ENCODE measurements at regions not wholly inside any gene's neighbourhood (a gene's known extent, or its start where the extent isn't known, plus 50 kb on each side); places are given as distances from the start of the nearest gene placed in this dataset.

- H3K4me3 Mint-ChIP-seq (ENCODE audit: unreplicated experiment) = no peak overlapping the region
- ChIA-PET CTCF (no interaction called here), POLR2A (no interaction called here)
- H3K27ac Mint-ChIP-seq (ENCODE audit: unreplicated experiment) = no peak overlapping the region
- intact Hi-C loops (cut with micrococcal nuclease; ENCODE audit: unreplicated experiment) = no loop called here
- no peak overlapping the region for H3K4me3 ChIP-seq (ENCODE audit: low read depth, low read length)
- peaks cover 2% of the 10 kb centered on the region for H3K27me3 ChIP-seq (replicated peaks; ENCODE audit: control insufficient read depth, insufficient read depth, low read length)
- peaks cover 26% of the 10 kb centered on the region for H3K9me3 Mint-ChIP-seq (ENCODE audit: unreplicated experiment)
- H3K27me3 Mint-ChIP-seq (ENCODE audit: insufficient read depth, unreplicated experiment) = peaks cover 25% of the 10 kb centered on the region
- no peaks in the 10 kb centered on the region for H3K4me1 Mint-ChIP-seq (ENCODE audit: low read depth, unreplicated experiment)
- no peak for DNase-seq
- BruUV-seq (replicated peaks) = no TSS peak
- TF ChIP-seq, protein P1, sequence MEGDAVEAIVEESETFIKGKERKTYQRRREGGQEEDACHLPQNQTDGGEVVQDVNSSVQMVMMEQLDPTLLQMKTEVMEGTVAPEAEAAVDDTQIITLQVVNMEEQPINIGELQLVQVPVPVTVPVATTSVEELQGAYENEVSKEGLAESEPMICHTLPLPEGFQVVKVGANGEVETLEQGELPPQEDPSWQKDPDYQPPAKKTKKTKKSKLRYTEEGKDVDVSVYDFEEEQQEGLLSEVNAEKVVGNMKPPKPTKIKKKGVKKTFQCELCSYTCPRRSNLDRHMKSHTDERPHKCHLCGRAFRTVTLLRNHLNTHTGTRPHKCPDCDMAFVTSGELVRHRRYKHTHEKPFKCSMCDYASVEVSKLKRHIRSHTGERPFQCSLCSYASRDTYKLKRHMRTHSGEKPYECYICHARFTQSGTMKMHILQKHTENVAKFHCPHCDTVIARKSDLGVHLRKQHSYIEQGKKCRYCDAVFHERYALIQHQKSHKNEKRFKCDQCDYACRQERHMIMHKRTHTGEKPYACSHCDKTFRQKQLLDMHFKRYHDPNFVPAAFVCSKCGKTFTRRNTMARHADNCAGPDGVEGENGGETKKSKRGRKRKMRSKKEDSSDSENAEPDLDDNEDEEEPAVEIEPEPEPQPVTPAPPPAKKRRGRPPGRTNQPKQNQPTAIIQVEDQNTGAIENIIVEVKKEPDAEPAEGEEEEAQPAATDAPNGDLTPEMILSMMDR (IDR thresholded peaks at IDR 0.05; ENCODE audit: insufficient read depth in 1 of 2, low read depth in 1 of 2, low read length in 1 of 2, severe bottlenecking in 1 of 2, unreplicated experiment in 1 of 2) = no peak
- no peaks in the 10 kb centered on the region for H3K36me3 ChIP-seq (ENCODE audit: control insufficient read depth, insufficient read depth, low read length)
- H3K36me3 Mint-ChIP-seq (ENCODE audit: insufficient read depth, unreplicated experiment) = no peaks in the 10 kb centered on the region
- no peaks in the 10 kb centered on the region for H3K4me1 ChIP-seq
- peaks cover 2% of the 10 kb centered on the region; the same call in 1 of the 2 replicates for H3K9me3 ChIP-seq
Observed at GRCh38 chr6:209432-210103, 82.7 kb upstream of the DUSP22 start.

DNA sequence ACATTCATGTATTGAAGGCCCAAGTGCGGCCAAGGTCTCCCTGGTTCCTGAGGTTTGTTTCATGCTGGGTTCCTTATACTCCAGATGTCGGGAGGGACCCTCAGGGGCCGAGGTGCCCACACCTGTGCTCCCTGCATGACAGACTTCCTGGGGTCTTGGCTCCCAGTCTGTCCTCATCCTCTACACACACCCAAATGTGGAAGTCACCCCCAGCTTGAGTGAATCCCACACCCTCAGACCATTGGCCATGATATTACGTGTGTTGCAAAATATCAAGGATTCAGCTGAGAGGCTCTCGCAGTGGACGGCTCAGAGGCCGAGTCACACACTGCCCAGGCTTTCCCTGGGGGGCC lies 82.2 kb upstream of the DUSP22 start:
- no peak for DNase-seq
- ChIA-PET CTCF (no interaction called here), POLR2A (no interaction called here)
- peaks cover 31% of the 10 kb centered on the region for H3K9me3 Mint-ChIP-seq (ENCODE audit: unreplicated experiment)
- intact Hi-C loops (cut with micrococcal nuclease; ENCODE audit: unreplicated experiment) = no loop called here
- no peaks in the 10 kb centered on the region for H3K36me3 ChIP-seq (ENCODE audit: control insufficient read depth, insufficient read depth, low read length)
- BruUV-seq (replicated peaks) = no TSS peak
- peaks cover 25% of the 10 kb centered on the region for H3K27me3 Mint-ChIP-seq (ENCODE audit: insufficient read depth, unreplicated experiment)
- peaks cover 2% of the 10 kb centered on the region for H3K27me3 ChIP-seq (replicated peaks; ENCODE audit: control insufficient read depth, insufficient read depth, low read length)
- H3K4me3 ChIP-seq (ENCODE audit: low read depth, low read length) = no peak overlapping the region
- H3K36me3 Mint-ChIP-seq (ENCODE audit: insufficient read depth, unreplicated experiment) = no peaks in the 10 kb centered on the region
- no peaks in the 10 kb centered on the region for H3K4me1 ChIP-seq
- TF ChIP-seq, protein P1 (IDR thresholded peaks at IDR 0.05; ENCODE audit: insufficient read depth in 1 of 2, low read depth in 1 of 2, low read length in 1 of 2, severe bottlenecking in 1 of 2, unreplicated experiment in 1 of 2) = no peak
- H3K4me3 Mint-ChIP-seq (ENCODE audit: unreplicated experiment) = no peak overlapping the region
- H3K9me3 ChIP-seq = peaks cover 2% of the 10 kb centered on the region; the same call in 1 of the 2 replicates
- no peak overlapping the region for H3K27ac Mint-ChIP-seq (ENCODE audit: unreplicated experiment)
- no peaks in the 10 kb centered on the region for H3K4me1 Mint-ChIP-seq (ENCODE audit: low read depth, unreplicated experiment)

- ChIA-PET POLR2A (no interaction called here), CTCF (no interaction called here)
- no peak overlapping the region for H3K4me3 Mint-ChIP-seq (ENCODE audit: unreplicated experiment)
- H3K4me1 Mint-ChIP-seq (ENCODE audit: low read depth, unreplicated experiment) = no peaks in the 10 kb centered on the region
- Histone ChIP-seq H3K9me3 (peaks cover 2% of the 10 kb centered on the region; the same call in 1 of the 2 replicates), H3K36me3 (ENCODE audit: control insufficient read depth, insufficient read depth, low read length) (no peaks in the 10 kb centered on the region), H3K4me3 (ENCODE audit: low read depth, low read length) (no peak overlapping the region), H3K4me1 (no peaks in the 10 kb centered on the region), H3K27me3 (replicated peaks; ENCODE audit: control insufficient read depth, insufficient read depth, low read length) (peaks cover 2% of the 10 kb centered on the region)
- no peaks in the 10 kb centered on the region for H3K36me3 Mint-ChIP-seq (ENCODE audit: insufficient read depth, unreplicated experiment)
- no peak for DNase-seq
- intact Hi-C loops (cut with micrococcal nuclease; ENCODE audit: unreplicated experiment) = no loop called here
- H3K27ac Mint-ChIP-seq (ENCODE audit: unreplicated experiment) = no peak overlapping the region
- TF ChIP-seq, protein P1 (IDR thresholded peaks at IDR 0.05; ENCODE audit: insufficient read depth in 1 of 2, low read depth in 1 of 2, low read length in 1 of 2, severe bottlenecking in 1 of 2, unreplicated experiment in 1 of 2) = no peak
- H3K9me3 Mint-ChIP-seq (ENCODE audit: unreplicated experiment) = peaks cover 31% of the 10 kb centered on the region
- peaks cover 22% of the 10 kb centered on the region for H3K27me3 Mint-ChIP-seq (ENCODE audit: insufficient read depth, unreplicated experiment)
- no TSS peak for BruUV-seq (replicated peaks)
Observed at GRCh38 chr6:210778-211374, 81.4 kb upstream of the DUSP22 start.
